Nephron (organoid): ENCODE measurements at regions not wholly inside any gene's neighbourhood (a gene's known extent, or its start where the extent isn't known, plus 50 kb on each side); places are given as distances from the start of the nearest gene placed in this dataset.

Experiments
- H3K27ac Mint-ChIP-seq, 3 experiments: 2 replicates each; pipeline ENCODE4 v1.8.0; 2020; ENCODE audit warnings: mixed read lengths in 3 of 3, mild to moderate bottlenecking in 2 of 3, moderate library complexity in 1 of 3
- H3K27me3 Mint-ChIP-seq: 2 replicates; pipeline ENCODE4 v1.8.0; 2021; ENCODE audit warnings: low read depth, mild to moderate bottlenecking, moderate library complexity, mixed read lengths
- H3K36me3 Mint-ChIP-seq: 2 replicates; pipeline ENCODE4 v1.8.0; 2020; ENCODE audit warnings: low read depth, mixed read lengths
- H3K4me1 Mint-ChIP-seq: 2 replicates; pipeline ENCODE4 v1.8.0; 2020; ENCODE audit warnings: mixed read lengths
- H3K4me3 Mint-ChIP-seq, 3 experiments: 2 replicates each; pipeline ENCODE4 v1.8.0; 2020; ENCODE audit warnings: mild to moderate bottlenecking in 3 of 3, mixed read lengths in 3 of 3, moderate library complexity in 2 of 3
- H3K9me3 Mint-ChIP-seq: 2 replicates; pipeline ENCODE4 v1.8.0; 2020; ENCODE audit warnings: mixed read lengths
- CTCF ChIP-seq, 3 experiments: fragments of 200-600 bp; sonication (generic); IDR thresholded peaks; one replicate each; pipeline ENCODE4 v1.5.0; 2021; ENCODE audit warnings: antibody characterized with exemption in 3 of 3; ENCODE audit not compliant: unreplicated experiment in 3 of 3

- TF ChIP-seq CTCF (IDR thresholded peaks at IDR 0.05; ENCODE audit: unreplicated experiment in 3 of 3) = no peak
- no peak overlapping the region for H3K4me3 Mint-ChIP-seq
- peaks cover 98% of the 10 kb centered on the region for H3K27me3 Mint-ChIP-seq
- H3K9me3 Mint-ChIP-seq = no peaks in the 10 kb centered on the region
- peaks cover 2% of the 10 kb centered on the region for H3K4me1 Mint-ChIP-seq
- no peaks in the 10 kb centered on the region for H3K36me3 Mint-ChIP-seq
- no peak overlapping the region for H3K27ac Mint-ChIP-seq
These were observed 79.3 kb upstream of the POLG start for GRCh38 chr15:89413877-89414276.

DNA sequence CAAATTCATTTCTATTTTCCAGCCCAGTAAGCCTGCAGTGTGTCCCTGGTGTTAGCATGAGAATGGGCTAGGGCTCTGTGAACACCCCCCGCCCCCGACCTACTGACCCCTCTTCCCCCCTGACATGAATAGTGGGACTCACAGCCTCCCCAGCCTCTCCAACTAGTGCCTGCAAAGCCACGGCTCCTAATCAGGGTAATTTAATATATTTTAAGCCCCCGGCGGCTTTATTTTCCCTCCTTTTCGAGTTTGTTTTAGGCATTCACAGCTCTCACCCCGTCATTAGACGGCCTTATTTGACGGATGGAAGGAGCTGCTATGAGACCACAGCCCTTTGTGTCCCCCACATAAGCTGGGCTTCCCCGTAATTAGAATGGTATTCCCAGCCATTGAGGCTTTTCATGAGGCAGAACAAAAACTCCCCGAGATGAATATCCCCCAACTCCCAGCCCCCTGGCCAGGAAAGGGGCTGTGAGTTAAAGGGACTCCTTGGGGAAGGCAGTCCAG is 78.3 kb upstream of the POLG start:
- no peak for TF ChIP-seq CTCF (IDR thresholded peaks at IDR 0.05; ENCODE audit: unreplicated experiment in 3 of 3)
- peaks cover 98% of the 10 kb centered on the region for H3K27me3 Mint-ChIP-seq
- no peak overlapping the region for H3K4me3 Mint-ChIP-seq
- no peaks in the 10 kb centered on the region for H3K9me3 Mint-ChIP-seq
- peaks cover 11% of the 10 kb centered on the region for H3K4me1 Mint-ChIP-seq
- no peak overlapping the region for H3K27ac Mint-ChIP-seq
- no peaks in the 10 kb centered on the region for H3K36me3 Mint-ChIP-seq

DNA sequence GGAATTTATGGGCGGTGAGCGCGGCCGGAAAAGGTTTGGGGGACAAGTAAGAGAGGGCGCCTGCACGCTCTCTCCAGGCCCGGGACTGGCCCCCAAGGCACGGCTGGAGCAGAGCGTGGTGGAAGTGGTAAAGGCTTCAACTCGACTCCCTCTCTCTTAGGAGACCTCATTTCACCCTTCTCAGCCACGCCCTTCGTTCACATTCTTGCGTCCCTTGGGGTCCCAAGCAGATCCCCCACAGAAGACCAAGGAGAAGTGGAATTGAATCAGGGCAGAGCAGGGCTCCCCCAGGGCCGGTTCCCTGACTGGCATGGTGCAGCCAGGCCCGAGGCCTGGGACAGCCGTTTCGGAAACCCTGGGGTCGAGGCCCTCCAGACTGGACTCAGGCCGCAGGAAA is 75.4 kb upstream of the POLG start:
- H3K4me1 Mint-ChIP-seq = peaks cover 19% of the 10 kb centered on the region
- no peak overlapping the region for H3K27ac Mint-ChIP-seq

GRCh38 chr15:89409184-89410038 is 74.8 kb upstream of the POLG start:
- H3K4me3 Mint-ChIP-seq = no peak overlapping the region
- no peaks in the 10 kb centered on the region for H3K36me3 Mint-ChIP-seq
- no peaks in the 10 kb centered on the region for H3K9me3 Mint-ChIP-seq
- TF ChIP-seq CTCF (IDR thresholded peaks at IDR 0.05; ENCODE audit: unreplicated experiment in 3 of 3) = no peak
- H3K27ac Mint-ChIP-seq = no peak overlapping the region
- H3K4me1 Mint-ChIP-seq = peaks cover 19% of the 10 kb centered on the region
- H3K27me3 Mint-ChIP-seq = peaks cover 100% of the 10 kb centered on the region

More for the DNA sequence above, 75.4 kb upstream of the POLG start:
- Mint-ChIP-seq H3K36me3 (no peaks in the 10 kb centered on the region), H3K4me3 (no peak overlapping the region), H3K27me3 (peaks cover 100% of the 10 kb centered on the region), H3K9me3 (no peaks in the 10 kb centered on the region)
- no peak for TF ChIP-seq CTCF (IDR thresholded peaks at IDR 0.05; ENCODE audit: unreplicated experiment in 3 of 3)

GRCh38 chr15:89408372-89409183 is 74.0 kb upstream of the POLG start:
- Mint-ChIP-seq H3K4me3 (peak overlapping the region in 2 of 3 experiments; percentile 57 to 71), H3K36me3 (no peaks in the 10 kb centered on the region), H3K27me3 (peaks cover 100% of the 10 kb centered on the region), H3K27ac (no peak overlapping the region), H3K4me1 (peaks cover 20% of the 10 kb centered on the region), H3K9me3 (no peaks in the 10 kb centered on the region)
- no peak for TF ChIP-seq CTCF (IDR thresholded peaks at IDR 0.05; ENCODE audit: unreplicated experiment in 3 of 3)
